BLaER1 (cell line): ENCODE measurements at regions not wholly inside any gene's neighbourhood (a gene's known extent, or its start where the extent isn't known, plus 50 kb on each side); places are given as distances from the start of the nearest gene placed in this dataset.

Experiments
- H3K27ac ChIP-seq: shearing (Covaris generic); formaldehyde crosslinking; 2 replicates; pipeline ENCODE4 v1.8.1; 2022
- H3K27me3 ChIP-seq: shearing (Covaris generic); formaldehyde crosslinking; 2 replicates; pipeline ENCODE4 v1.8.1; 2022
- H3K36me3 ChIP-seq: shearing (Covaris generic); formaldehyde crosslinking; 2 replicates; pipeline ENCODE4 v1.8.1; 2022
- H3K4me1 ChIP-seq: shearing (Covaris generic); formaldehyde crosslinking; 2 replicates; pipeline ENCODE4 v1.8.1; 2022
- H3K4me2 ChIP-seq: shearing (Covaris generic); formaldehyde crosslinking; 2 replicates; pipeline ENCODE4 v1.8.1; 2022
- H3K4me3 ChIP-seq: shearing (Covaris generic); formaldehyde crosslinking; 2 replicates; pipeline ENCODE4 v1.8.1; 2022
- H3K9ac ChIP-seq: shearing (Covaris generic); formaldehyde crosslinking; 2 replicates; pipeline ENCODE4 v1.8.1; 2022
- H3K9me3 ChIP-seq: shearing (Covaris generic); formaldehyde crosslinking; 2 replicates; pipeline ENCODE4 v1.8.1; 2022
- H4K20me1 ChIP-seq: shearing (Covaris generic); formaldehyde crosslinking; 2 replicates; pipeline ENCODE4 v1.8.1; 2022
- Cebpa-rat ChIP-seq: shearing (Covaris generic); IDR thresholded peaks from 2 replicates; pipeline ENCODE4 v1.8.1; 2022

- Histone ChIP-seq H3K9me3 (no peaks in the 10 kb centered on the region), H3K4me2 (no peak overlapping the region), H3K9ac (no peak overlapping the region), H3K4me3 (no peak overlapping the region), H3K4me1 (no peaks in the 10 kb centered on the region), H4K20me1 (no peaks in the 10 kb centered on the region), H3K27ac (no peak overlapping the region), H3K27me3 (no peaks in the 10 kb centered on the region), H3K36me3 (no peaks in the 10 kb centered on the region)
- TF ChIP-seq Cebpa-rat = no peak
Measured at GRCh38 chr13:54875111-54875510, 1846.5 kb downstream of the OLFM4 start.

GRCh38 chr13:54879036-54879435 lies 1850.4 kb downstream of the OLFM4 start:
- no peak overlapping the region for H3K27ac ChIP-seq
- TF ChIP-seq Cebpa-rat = no peak
- H3K4me1 ChIP-seq = no peaks in the 10 kb centered on the region
- H3K9me3 ChIP-seq = no peaks in the 10 kb centered on the region
- no peaks in the 10 kb centered on the region for H4K20me1 ChIP-seq
- no peaks in the 10 kb centered on the region for H3K36me3 ChIP-seq
- no peak overlapping the region for H3K4me3 ChIP-seq
- no peaks in the 10 kb centered on the region for H3K27me3 ChIP-seq
- no peak overlapping the region for H3K9ac ChIP-seq
- no peak overlapping the region for H3K4me2 ChIP-seq

GRCh38 chr13:54884682-54885081 lies 1856.1 kb downstream of the OLFM4 start:
- no peak for TF ChIP-seq Cebpa-rat
- no peak overlapping the region for H3K9ac ChIP-seq
- no peaks in the 10 kb centered on the region for H3K9me3 ChIP-seq
- no peak overlapping the region for H3K4me3 ChIP-seq
- H3K27me3 ChIP-seq = no peaks in the 10 kb centered on the region
- no peak overlapping the region for H3K27ac ChIP-seq
- H3K4me1 ChIP-seq = no peaks in the 10 kb centered on the region
- H4K20me1 ChIP-seq = no peaks in the 10 kb centered on the region
- H3K4me2 ChIP-seq = no peak overlapping the region
- H3K36me3 ChIP-seq = no peaks in the 10 kb centered on the region

GRCh38 chr13:54890976-54891375 lies 1862.4 kb downstream of the OLFM4 start:
- Histone ChIP-seq H3K9ac (no peak overlapping the region), H3K27me3 (no peaks in the 10 kb centered on the region), H3K4me2 (no peak overlapping the region), H3K36me3 (no peaks in the 10 kb centered on the region), H3K4me3 (no peak overlapping the region), H3K4me1 (no peaks in the 10 kb centered on the region), H3K9me3 (no peaks in the 10 kb centered on the region), H3K27ac (no peak overlapping the region), H4K20me1 (no peaks in the 10 kb centered on the region)
- TF ChIP-seq Cebpa-rat = no peak

- no peaks in the 10 kb centered on the region for H3K36me3 ChIP-seq
- no peak for TF ChIP-seq Cebpa-rat
- H3K4me3 ChIP-seq = no peak overlapping the region
- H4K20me1 ChIP-seq = no peaks in the 10 kb centered on the region
- H3K9ac ChIP-seq = no peak overlapping the region
- H3K4me2 ChIP-seq = no peak overlapping the region
- no peaks in the 10 kb centered on the region for H3K9me3 ChIP-seq
- H3K27me3 ChIP-seq = no peaks in the 10 kb centered on the region
- H3K4me1 ChIP-seq = no peaks in the 10 kb centered on the region
- no peak overlapping the region for H3K27ac ChIP-seq
Measured at GRCh38 chr13:54901316-54901715, 1872.7 kb downstream of the OLFM4 start.

GRCh38 chr13:54912367-54912766 lies 1883.8 kb downstream of the OLFM4 start:
- no peaks in the 10 kb centered on the region; the same call in 1 of the 2 replicates for H3K9me3 ChIP-seq
- H3K4me1 ChIP-seq = no peaks in the 10 kb centered on the region
- TF ChIP-seq Cebpa-rat = no peak
- H3K4me3 ChIP-seq = no peak overlapping the region
- H3K9ac ChIP-seq = no peak overlapping the region
- no peaks in the 10 kb centered on the region for H3K27me3 ChIP-seq
- no peaks in the 10 kb centered on the region for H4K20me1 ChIP-seq
- no peak overlapping the region for H3K4me2 ChIP-seq
- no peak overlapping the region for H3K27ac ChIP-seq
- no peaks in the 10 kb centered on the region for H3K36me3 ChIP-seq

- no peak overlapping the region for H3K4me3 ChIP-seq
- H3K9ac ChIP-seq = no peak overlapping the region
- no peaks in the 10 kb centered on the region for H3K27me3 ChIP-seq
- no peaks in the 10 kb centered on the region for H3K36me3 ChIP-seq
- H3K4me2 ChIP-seq = no peak overlapping the region
- no peak for TF ChIP-seq Cebpa-rat
- H3K9me3 ChIP-seq = no peaks in the 10 kb centered on the region; the same call in 1 of the 2 replicates
- no peaks in the 10 kb centered on the region for H3K4me1 ChIP-seq
- no peak overlapping the region for H3K27ac ChIP-seq
- H4K20me1 ChIP-seq = no peaks in the 10 kb centered on the region
Measured at GRCh38 chr13:54913668-54914067, 1885.1 kb downstream of the OLFM4 start.

- Histone ChIP-seq H3K9ac (no peak overlapping the region), H3K27me3 (no peaks in the 10 kb centered on the region), H3K4me1 (no peaks in the 10 kb centered on the region), H3K36me3 (no peaks in the 10 kb centered on the region), H3K4me2 (no peak overlapping the region), H4K20me1 (no peaks in the 10 kb centered on the region), H3K9me3 (no peaks in the 10 kb centered on the region), H3K27ac (no peak overlapping the region), H3K4me3 (no peak overlapping the region)
- TF ChIP-seq Cebpa-rat = no peak
Measured at GRCh38 chr13:54927538-54927937, 1898.9 kb downstream of the OLFM4 start.

- no peak overlapping the region for H3K9ac ChIP-seq
- H3K4me1 ChIP-seq = no peaks in the 10 kb centered on the region
- no peak for TF ChIP-seq Cebpa-rat
- H3K4me2 ChIP-seq = no peak overlapping the region
- H4K20me1 ChIP-seq = no peaks in the 10 kb centered on the region
- no peaks in the 10 kb centered on the region for H3K27me3 ChIP-seq
- H3K4me3 ChIP-seq = no peak overlapping the region
- no peaks in the 10 kb centered on the region for H3K36me3 ChIP-seq
- no peak overlapping the region for H3K27ac ChIP-seq
- H3K9me3 ChIP-seq = no peaks in the 10 kb centered on the region
Measured at GRCh38 chr13:54928071-54928470, 1899.5 kb downstream of the OLFM4 start.

GRCh38 chr13:54934121-54934520 lies 1905.5 kb downstream of the OLFM4 start:
- Histone ChIP-seq H3K36me3 (no peaks in the 10 kb centered on the region), H3K9me3 (no peaks in the 10 kb centered on the region), H3K27ac (no peak overlapping the region), H3K4me2 (no peak overlapping the region), H3K4me1 (no peaks in the 10 kb centered on the region), H3K9ac (no peak overlapping the region), H3K27me3 (no peaks in the 10 kb centered on the region), H3K4me3 (no peak overlapping the region), H4K20me1 (no peaks in the 10 kb centered on the region)
- no peak for TF ChIP-seq Cebpa-rat

- Histone ChIP-seq H3K27me3 (no peaks in the 10 kb centered on the region), H3K4me3 (no peak overlapping the region), H3K36me3 (no peaks in the 10 kb centered on the region), H4K20me1 (no peaks in the 10 kb centered on the region), H3K27ac (no peak overlapping the region), H3K4me1 (no peaks in the 10 kb centered on the region), H3K9ac (no peak overlapping the region), H3K4me2 (no peak overlapping the region), H3K9me3 (no peaks in the 10 kb centered on the region)
- no peak for TF ChIP-seq Cebpa-rat
Measured at GRCh38 chr13:54945973-54946372, 1917.4 kb downstream of the OLFM4 start.
